GM12878 (cell line): ENCODE measurements at regions not wholly inside any gene's neighbourhood (a gene's known extent, or its start where the extent isn't known, plus 50 kb on each side); places are given as distances from the start of the nearest gene placed in this dataset.

Experiments
- ATAC-seq: fragments of 200-7000 bp; cut with Tn5 transposase; 3 replicates; pipeline ENCODE4 v1.9.1; 2020; ENCODE audit warnings: mild to moderate bottlenecking, moderate library complexity
- BruUV-seq: library from RNA; stranded (reverse); fragments of 400-500 nt; replicated peaks from 2 replicates; lab custom pipeline; 2021; lab: Mats Ljungman, UMichigan
- CTCF ChIA-PET: fragments of 300-600 bp; sonication (Branson Sonifier 250); formaldehyde crosslinking; extraction: SDS; loops from one replicate; lab custom pipeline; 2021; ENCODE audit warnings: inconsistent platforms; lab: Yijun Ruan, JAX
- POLR2A ChIA-PET: fragments of 350-600 bp; formaldehyde crosslinking; extraction: SDS; loops from one replicate; lab custom pipeline; 2021; ENCODE audit warnings: inconsistent platforms; lab: Charles Lee
- RAD21 ChIA-PET: fragments of 300-600 bp; sonication (Branson Sonifier 250); formaldehyde crosslinking; loops from one replicate; lab custom pipeline; 2023; ENCODE audit warnings: antibody characterized with exemption; ENCODE audit not compliant: unreplicated experiment; lab: Charles Lee
- SMC1A ChIA-PET: fragments of 300-600 bp; sonication (Branson Sonifier 250); formaldehyde crosslinking; loops from one replicate; lab custom pipeline; 2023; ENCODE audit not compliant: unreplicated experiment, uncharacterized antibody; lab: Charles Lee
- DNase-seq: peaks from one replicate; pipeline ENCODE4 v3.0.0-alpha.2; 2011; ENCODE audit warnings: low read depth, low spot score
- FAIRE-seq: peaks from 3 replicates; lab custom pipeline; 2011; peaks lifted over from hg19 to GRCh38; lab: Jason Lieb, UNC
- H2AFZ ChIP-seq: 2 replicates; pipeline ENCODE4 v1.6.0; 2011; ENCODE audit warnings: low read depth, low read length, control low read depth; ENCODE audit not compliant: control insufficient read depth
- H3K27ac ChIP-seq: 2 replicates; pipeline ENCODE4 v1.5.1; 2011; ENCODE audit warnings: control low read depth; ENCODE audit not compliant: control insufficient read depth, insufficient read depth
- H3K27me3 ChIP-seq, 2 experiments: replicated peaks in 1 of 2; 2 replicates each; pipeline versions ENCODE4 v1.6.0 to v1.6.1; 2011; ENCODE audit warnings: low read length in 1 of 2; ENCODE audit not compliant: control insufficient read depth in 2 of 2, insufficient read depth in 2 of 2
- H3K36me3 ChIP-seq, 2 experiments: 2 replicates each; pipeline ENCODE4 v1.5.1; 2011; ENCODE audit warnings: low read length in 1 of 2; ENCODE audit not compliant: control insufficient read depth in 2 of 2, insufficient read depth in 2 of 2
- H3K4me1 ChIP-seq: 2 replicates; pipeline ENCODE4 v1.6.1; 2011; ENCODE audit warnings: mild to moderate bottlenecking, low read length, moderate library complexity, mixed read lengths; ENCODE audit not compliant: control insufficient read depth, insufficient read depth
- H3K4me2 ChIP-seq: 2 replicates; pipeline ENCODE4 v1.6.0; 2011; ENCODE audit warnings: control low read depth; ENCODE audit not compliant: control insufficient read depth, insufficient read depth
- H3K4me3 ChIP-seq: fragments of 200-600 bp; sonication (generic); 2 replicates; pipeline ENCODE4 v1.5.1; 2016
- H3K79me2 ChIP-seq: 2 replicates; pipeline ENCODE4 v1.6.0; 2011; ENCODE audit warnings: low read length; ENCODE audit not compliant: control insufficient read depth, insufficient read depth
- H3K9ac ChIP-seq: 2 replicates; pipeline ENCODE4 v1.8.0; 2011; ENCODE audit warnings: low read length, control low read depth, mixed read lengths; ENCODE audit not compliant: control insufficient read depth, insufficient read depth
- H3K9me3 ChIP-seq: replicated peaks from 3 replicates; pipeline ENCODE4 v1.5.1; 2011; ENCODE audit warnings: mild to moderate bottlenecking, low read length; ENCODE audit not compliant: control insufficient read depth, insufficient read depth
- H4K20me1 ChIP-seq: 2 replicates; pipeline ENCODE4 v1.6.0; 2011; ENCODE audit not compliant: control insufficient read depth, insufficient read depth
- IKZF2 ChIP-seq, 2 experiments: fragments of 450-650 bp; IDR thresholded peaks; 2 replicates each; pipeline ENCODE4 v1.6.1; 2017; ENCODE audit warnings: mild to moderate bottlenecking in 2 of 2, moderate library complexity in 2 of 2
- LARP7 ChIP-seq: fragments of 450-650 bp; IDR thresholded peaks from 2 replicates; pipeline ENCODE4 v1.6.1; 2017; ENCODE audit warnings: mild to moderate bottlenecking
- whole genome bisulfite sequencing: methylation state at CpG from one replicate; pipeline ENCODE4 v1.1.6; 2016; ENCODE audit warnings: low lambda C conversion rate; ENCODE audit not compliant: insufficient replicate concordance, insufficient coverage; ENCODE audit errors: missing lambda C conversion rate; 5-methylcytosine and 5-hydroxymethylcytosine counted together
- in situ Hi-C: fragments of 300-500 bp; cut with MboI; formaldehyde crosslinking; loops from 9 replicates; pipeline ENCODE4 v1.14.3; 2018; ENCODE audit warnings: mixed read lengths
- intact Hi-C: fragments of 100-400 bp; cut with micrococcal nuclease; formaldehyde crosslinking; loops from one replicate; pipeline ENCODE4 v1.14.2; 2022; ENCODE audit not compliant: unreplicated experiment
- TF ChIP-seq, protein P1 (sequence below): IDR thresholded peaks from 2 replicates; pipeline ENCODE4 v1.6.1; 2012; ENCODE audit warnings: improper control_type of control experiment, low read depth, low read length; ENCODE audit not compliant: insufficient replicate concordance
- TF ChIP-seq, protein P2 (sequence below): IDR thresholded peaks from 2 replicates; pipeline ENCODE4 v1.6.1; 2012; ENCODE audit warnings: low read depth, low read length, improper control_type of control experiment

DNA sequence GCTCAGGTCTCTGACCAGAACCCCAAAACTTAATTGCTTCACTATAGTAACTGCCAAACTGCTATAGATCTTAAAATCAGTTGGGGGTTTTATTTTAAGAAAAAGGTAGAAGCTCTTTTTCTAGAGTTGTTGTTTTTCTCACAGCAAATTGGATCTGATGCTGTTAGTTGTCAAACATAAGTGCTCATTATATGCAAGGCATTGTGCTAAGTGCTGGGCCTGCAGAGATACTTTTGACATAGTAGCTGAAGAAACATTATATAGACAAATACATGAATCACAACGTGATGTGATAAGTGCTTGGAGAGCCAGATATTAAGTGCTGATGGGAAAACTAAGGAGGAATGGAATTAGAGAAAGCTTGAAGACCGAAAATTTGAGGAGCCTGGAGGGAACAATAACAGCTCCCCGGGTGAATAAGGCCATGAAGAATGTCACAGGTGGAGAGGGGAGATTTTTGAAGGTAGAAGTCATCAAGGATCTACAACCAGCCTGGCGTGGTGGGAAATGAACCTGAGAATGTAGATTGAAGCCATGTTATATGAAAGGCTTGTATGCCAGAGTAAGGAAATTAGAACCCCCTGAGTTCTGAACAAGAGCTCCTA, 126.5 kb downstream of the DYRK2 start (continued):
- TF ChIP-seq, protein P1, sequence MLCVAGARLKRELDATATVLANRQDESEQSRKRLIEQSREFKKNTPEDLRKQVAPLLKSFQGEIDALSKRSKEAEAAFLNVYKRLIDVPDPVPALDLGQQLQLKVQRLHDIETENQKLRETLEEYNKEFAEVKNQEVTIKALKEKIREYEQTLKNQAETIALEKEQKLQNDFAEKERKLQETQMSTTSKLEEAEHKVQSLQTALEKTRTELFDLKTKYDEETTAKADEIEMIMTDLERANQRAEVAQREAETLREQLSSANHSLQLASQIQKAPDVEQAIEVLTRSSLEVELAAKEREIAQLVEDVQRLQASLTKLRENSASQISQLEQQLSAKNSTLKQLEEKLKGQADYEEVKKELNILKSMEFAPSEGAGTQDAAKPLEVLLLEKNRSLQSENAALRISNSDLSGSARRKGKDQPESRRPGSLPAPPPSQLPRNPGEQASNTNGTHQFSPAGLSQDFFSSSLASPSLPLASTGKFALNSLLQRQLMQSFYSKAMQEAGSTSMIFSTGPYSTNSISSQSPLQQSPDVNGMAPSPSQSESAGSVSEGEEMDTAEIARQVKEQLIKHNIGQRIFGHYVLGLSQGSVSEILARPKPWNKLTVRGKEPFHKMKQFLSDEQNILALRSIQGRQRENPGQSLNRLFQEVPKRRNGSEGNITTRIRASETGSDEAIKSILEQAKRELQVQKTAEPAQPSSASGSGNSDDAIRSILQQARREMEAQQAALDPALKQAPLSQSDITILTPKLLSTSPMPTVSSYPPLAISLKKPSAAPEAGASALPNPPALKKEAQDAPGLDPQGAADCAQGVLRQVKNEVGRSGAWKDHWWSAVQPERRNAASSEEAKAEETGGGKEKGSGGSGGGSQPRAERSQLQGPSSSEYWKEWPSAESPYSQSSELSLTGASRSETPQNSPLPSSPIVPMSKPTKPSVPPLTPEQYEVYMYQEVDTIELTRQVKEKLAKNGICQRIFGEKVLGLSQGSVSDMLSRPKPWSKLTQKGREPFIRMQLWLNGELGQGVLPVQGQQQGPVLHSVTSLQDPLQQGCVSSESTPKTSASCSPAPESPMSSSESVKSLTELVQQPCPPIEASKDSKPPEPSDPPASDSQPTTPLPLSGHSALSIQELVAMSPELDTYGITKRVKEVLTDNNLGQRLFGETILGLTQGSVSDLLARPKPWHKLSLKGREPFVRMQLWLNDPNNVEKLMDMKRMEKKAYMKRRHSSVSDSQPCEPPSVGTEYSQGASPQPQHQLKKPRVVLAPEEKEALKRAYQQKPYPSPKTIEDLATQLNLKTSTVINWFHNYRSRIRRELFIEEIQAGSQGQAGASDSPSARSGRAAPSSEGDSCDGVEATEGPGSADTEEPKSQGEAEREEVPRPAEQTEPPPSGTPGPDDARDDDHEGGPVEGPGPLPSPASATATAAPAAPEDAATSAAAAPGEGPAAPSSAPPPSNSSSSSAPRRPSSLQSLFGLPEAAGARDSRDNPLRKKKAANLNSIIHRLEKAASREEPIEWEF: no peak
- TF ChIP-seq, all 136 proteins: peak for 0

DNA sequence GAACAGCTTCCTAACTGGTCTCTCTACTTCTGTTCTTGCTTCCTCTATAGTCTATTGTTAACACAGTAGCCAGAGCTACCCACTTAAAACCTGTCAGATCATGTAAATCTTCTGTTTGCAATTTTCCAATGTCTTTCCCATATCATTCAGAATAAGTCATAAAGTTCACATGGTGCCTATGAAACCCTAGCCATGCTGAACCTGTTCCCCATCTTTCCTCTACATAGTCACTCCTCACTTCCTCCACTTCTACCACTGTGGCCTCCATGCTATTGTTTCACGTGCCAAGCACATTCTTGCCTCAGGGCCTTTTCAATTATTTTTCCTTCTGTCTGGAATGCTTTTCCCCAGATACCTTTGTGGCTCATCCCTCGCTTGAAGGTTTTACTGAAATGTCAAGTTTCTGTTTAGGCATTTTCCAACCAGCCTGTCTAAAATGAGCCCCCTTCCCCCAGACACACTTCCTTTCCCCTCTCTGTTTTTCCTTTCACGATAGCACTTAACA, 132.1 kb downstream of the DYRK2 start:
- H3K4me3 ChIP-seq: no peak overlapping the region
- BruUV-seq: no TSS peak
- DNase-seq (no peak), ATAC-seq (no peak), FAIRE-seq (no peak)
- no peak overlapping the region for H2AFZ ChIP-seq
- H3K27ac ChIP-seq: no peak overlapping the region
- CTCF ChIA-PET: no interaction called here
- H3K9me3 ChIP-seq: no peaks in the 10 kb centered on the region
- H3K36me3 ChIP-seq: no peaks in the 10 kb centered on the region
- no peaks in the 10 kb centered on the region for H3K4me1 ChIP-seq
- H3K4me2 ChIP-seq: no peak overlapping the region
- SMC1A ChIA-PET: no interaction called here
- no peak overlapping the region for H3K9ac ChIP-seq
- no peaks in the 10 kb centered on the region for H3K79me2 ChIP-seq
- POLR2A ChIA-PET: no interaction called here
- no peaks in the 10 kb centered on the region for H4K20me1 ChIP-seq
- intact Hi-C loops: no loop called here
- RAD21 ChIA-PET: no interaction called here
- H3K27me3 ChIP-seq: no peaks in the 10 kb centered on the region
- in situ Hi-C loops: no loop called here
- TF ChIP-seq, protein P2, sequence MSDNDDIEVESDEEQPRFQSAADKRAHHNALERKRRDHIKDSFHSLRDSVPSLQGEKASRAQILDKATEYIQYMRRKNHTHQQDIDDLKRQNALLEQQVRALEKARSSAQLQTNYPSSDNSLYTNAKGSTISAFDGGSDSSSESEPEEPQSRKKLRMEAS: no peak
- TF ChIP-seq IKZF2 (IDR thresholded peaks at IDR 0.05) (no peak), LARP7 (no peak)
- WGBS: 47% methylated on average over 3 of the region's 3 CpGs
